ENCODE measurements at regions not wholly inside any gene's neighbourhood (a gene's known extent, or its start where the extent isn't known, plus 50 kb on each side); places are given as distances from the start of the nearest gene placed in this dataset.
"Not testable (repeated sequence)": the region's sequence is repeated elsewhere in the genome, so short reads cannot be mapped to it uniquely, and the experiment has no call there.

- no peak for DNase-seq (ENCODE audit: low read depth in 2 of 2)
These were observed 62.1 kb upstream of the TEKT1 start for GRCh38 chr17:6893382-6894205.

GRCh38 chr17:6894206-6894528 is 62.6 kb upstream of the TEKT1 start:
- no peak for DNase-seq (ENCODE audit: low read depth in 2 of 2)

GRCh38 chr17:6901086-6901485 is 69.6 kb upstream of the TEKT1 start:
- no peak for DNase-seq (ENCODE audit: low read depth in 2 of 2)

GRCh38 chr17:6903326-6903900 is 71.9 kb upstream of the TEKT1 start:
- no peak for DNase-seq (ENCODE audit: low read depth in 2 of 2)

- DNase-seq (ENCODE audit: low read depth in 2 of 2) = no peak
These were observed 77.3 kb upstream of the TEKT1 start for GRCh38 chr17:6908807-6909206.

- no peak for DNase-seq (ENCODE audit: low read depth in 2 of 2)
These were observed 79.6 kb upstream of the TEKT1 start for GRCh38 chr17:6910987-6911603.

- no peak for DNase-seq (ENCODE audit: low read depth in 2 of 2)
These were observed 80.9 kb upstream of the TEKT1 start for GRCh38 chr17:6912110-6913051.

- DNase-seq (ENCODE audit: low read depth in 2 of 2) = peak; percentile 37 to 74
These were observed 82.0 kb upstream of the ALOX12 start for GRCh38 chr17:6913608-6914443.

- DNase-seq (ENCODE audit: low read depth in 2 of 2) = no peak
These were observed 81.1 kb upstream of the ALOX12 start for GRCh38 chr17:6914711-6915110.

GRCh38 chr17:6915620-6916019 is 80.2 kb upstream of the ALOX12 start:
- DNase-seq (ENCODE audit: low read depth in 2 of 2) = no peak

GRCh38 chr17:6919158-6919557 is 76.7 kb upstream of the ALOX12 start:
- no peak for DNase-seq (ENCODE audit: low read depth in 2 of 2)

- no peak for DNase-seq (ENCODE audit: low read depth in 2 of 2)
These were observed 72.5 kb upstream of the ALOX12 start for GRCh38 chr17:6923385-6923784.

GRCh38 chr17:6924208-6924607 is 71.6 kb upstream of the ALOX12 start:
- DNase-seq (ENCODE audit: low read depth in 2 of 2) = no peak

GRCh38 chr17:6926667-6927066 is 69.2 kb upstream of the ALOX12 start:
- no peak for DNase-seq (ENCODE audit: low read depth in 2 of 2)

GRCh38 chr17:6927290-6928126 is 68.3 kb upstream of the ALOX12 start:
- DNase-seq (ENCODE audit: low read depth in 2 of 2) = no peak

GRCh38 chr17:6928193-6928592 is 67.7 kb upstream of the ALOX12 start:
- DNase-seq (ENCODE audit: low read depth in 2 of 2) = no peak

- no peak for DNase-seq (ENCODE audit: low read depth in 2 of 2)
These were observed 65.1 kb upstream of the ALOX12 start for GRCh38 chr17:6930749-6931148.

- DNase-seq (ENCODE audit: low read depth in 2 of 2) = not testable (repeated sequence)
These were observed 61.3 kb upstream of the ALOX12 start for GRCh38 chr17:6934544-6934943.

- no peak for DNase-seq (ENCODE audit: low read depth in 2 of 2)
These were observed 59.4 kb upstream of the ALOX12 start for GRCh38 chr17:6936370-6937028.

- no peak for DNase-seq (ENCODE audit: low read depth in 2 of 2)
These were observed 57.2 kb upstream of the ALOX12 start for GRCh38 chr17:6938637-6939036.
